GM23248 (cell line): ENCODE measurements at regions not wholly inside any gene's neighbourhood (a gene's known extent, or its start where the extent isn't known, plus 50 kb on each side); places are given as distances from the start of the nearest gene placed in this dataset.
A peak's percentile ranks its signal among the peaks of the same experiment; 100 is the strongest.
"Not testable (repeated sequence)": the region's sequence is repeated elsewhere in the genome, so short reads cannot be mapped to it uniquely, and the experiment has no call there.

ENCODE experiments used
- DNase-seq: peaks from one replicate; pipeline ENCODE4 v3.0.0-alpha.2; 2015
- H2AFZ ChIP-seq: fragments of 200-600 bp; sonication (generic); 2 replicates; pipeline ENCODE4 v1.6.1; 2016; ENCODE audit warnings: antibody characterized with exemption
- H3F3A ChIP-seq: fragments of 200-600 bp; sonication (generic); 2 replicates; pipeline ENCODE4 v1.6.1; 2016; ENCODE audit warnings: mild to moderate bottlenecking, antibody characterized with exemption, mixed run types; ENCODE audit not compliant: insufficient read depth
- H3K27ac ChIP-seq: fragments of 200-600 bp; sonication (generic); 2 replicates; pipeline ENCODE4 v1.5.1; 2016; ENCODE audit warnings: mild to moderate bottlenecking
- H3K27me3 ChIP-seq: fragments of 200-600 bp; sonication (generic); replicated peaks from 2 replicates; pipeline ENCODE4 v1.6.1; 2016; ENCODE audit warnings: mild to moderate bottlenecking; ENCODE audit not compliant: insufficient read depth
- H3K36me3 ChIP-seq: fragments of 200-600 bp; sonication (generic); 2 replicates; pipeline ENCODE4 v1.6.1; 2016; ENCODE audit warnings: low read depth, mild to moderate bottlenecking
- H3K4me1 ChIP-seq: fragments of 200-600 bp; sonication (generic); 2 replicates; pipeline ENCODE4 v1.6.1; 2016; ENCODE audit warnings: mild to moderate bottlenecking; ENCODE audit not compliant: insufficient read depth
- H3K4me2 ChIP-seq: fragments of 200-600 bp; sonication (generic); one replicate; pipeline ENCODE4 v1.6.1; 2016; ENCODE audit warnings: mild to moderate bottlenecking; ENCODE audit not compliant: unreplicated experiment
- H3K4me3 ChIP-seq: fragments of 200-600 bp; sonication (generic); 2 replicates; pipeline ENCODE4 v1.5.1; 2016; ENCODE audit warnings: mild to moderate bottlenecking
- H3K79me2 ChIP-seq: fragments of 200-600 bp; sonication (generic); 2 replicates; pipeline ENCODE4 v1.6.1; 2016; ENCODE audit warnings: mild to moderate bottlenecking; ENCODE audit not compliant: insufficient read depth
- H3K9ac ChIP-seq: fragments of 200-600 bp; sonication (generic); 2 replicates; pipeline ENCODE4 v1.6.1; 2016; ENCODE audit warnings: mild to moderate bottlenecking
- H3K9me2 ChIP-seq: fragments of 200-600 bp; sonication (generic); 2 replicates; pipeline ENCODE4 v1.6.1; 2016; ENCODE audit warnings: mixed run types, mild to moderate bottlenecking, moderate library complexity; ENCODE audit not compliant: insufficient read depth
- H3K9me3 ChIP-seq: fragments of 200-600 bp; sonication (generic); one replicate; pipeline ENCODE4 v1.6.1; 2017; ENCODE audit warnings: low read depth
- H4K20me1 ChIP-seq: fragments of 200-600 bp; sonication (generic); 2 replicates; pipeline ENCODE4 v1.6.0; 2016; ENCODE audit not compliant: insufficient read depth
- EZH2 ChIP-seq: fragments of 200-600 bp; sonication (generic); IDR thresholded peaks from 2 replicates; pipeline ENCODE4 v1.6.1; 2018; ENCODE audit warnings: antibody characterized with exemption, mild to moderate bottlenecking; ENCODE audit not compliant: insufficient read depth, poor library complexity, severe bottlenecking
- EZH2phosphoT487 ChIP-seq: fragments of 200-600 bp; sonication (generic); IDR thresholded peaks from 2 replicates; pipeline ENCODE4 v1.6.1; 2018; ENCODE audit warnings: antibody characterized with exemption, moderate library complexity, mild to moderate bottlenecking, low read depth; ENCODE audit not compliant: insufficient read depth
- WGBS, 2 experiments: methylation state at CpG; one replicate each; pipeline ENCODE4 v1.1.6; 2015 to 2017; ENCODE audit warnings: low lambda C conversion rate in 2 of 2, low coverage in 1 of 2; ENCODE audit errors: missing lambda C conversion rate in 2 of 2; 5-methylcytosine and 5-hydroxymethylcytosine counted together
- in situ Hi-C: fragments of 300-500 bp; cut with MboI; formaldehyde crosslinking; loops from 2 replicates; pipeline ENCODE4 v1.15.0; 2020

DNA sequence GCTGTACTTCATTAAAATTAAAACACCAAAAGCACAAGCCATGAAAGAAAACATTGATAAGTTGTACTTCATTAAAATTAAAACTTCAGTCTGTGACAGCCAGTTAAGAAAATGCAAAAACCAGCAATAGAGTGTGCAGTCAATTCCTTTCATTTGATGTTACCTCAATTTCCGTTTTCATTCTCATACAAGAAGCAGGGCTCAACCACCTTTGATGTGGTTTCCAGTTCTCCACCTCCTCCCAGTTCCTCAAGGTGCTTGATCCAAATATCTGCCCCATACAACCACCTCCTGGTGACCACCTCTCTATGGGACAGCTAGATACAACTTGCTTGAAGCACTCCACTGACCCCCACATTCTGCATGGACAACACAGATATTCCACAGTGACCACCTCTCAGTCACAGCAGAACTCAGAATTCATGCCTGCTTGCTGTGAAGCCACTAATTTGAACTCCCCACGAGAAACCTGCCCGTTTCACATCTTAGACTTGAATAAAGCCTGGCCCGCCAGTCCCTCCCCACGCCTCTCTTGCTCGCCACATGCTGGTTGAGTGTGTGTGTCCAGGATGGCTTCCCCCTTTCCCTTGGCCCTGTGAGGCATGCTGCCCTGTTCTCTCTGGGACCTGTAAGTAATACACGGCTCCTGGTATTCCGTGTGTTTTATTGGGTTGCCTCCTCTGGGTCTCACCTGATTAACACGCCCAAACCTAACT lies 66.1 kb downstream of the FAM50B start:
- WGBS, 2 experiments, result 96 to 97% methylated on average over 9 of the region's 9 CpGs
- Histone ChIP-seq H3K4me1 (peaks cover 52% of the 10 kb centered on the region), H3K9ac (no peak overlapping the region)

GRCh38 chr6:3916211-3916610 lies 67.0 kb downstream of the FAM50B start:
- Histone ChIP-seq H3K4me3 (no peak overlapping the region), H3K9me2 (no peaks in the 10 kb centered on the region), H3K27me3 (no peaks in the 10 kb centered on the region), H3K79me2 (no peaks in the 10 kb centered on the region), H2AFZ (no peak overlapping the region), H3K9me3 (no peaks in the 10 kb centered on the region), H3K9ac (no peak overlapping the region), H3K4me2 (no peak overlapping the region), H3K36me3 (no peaks in the 10 kb centered on the region), H3K27ac (no peak overlapping the region), H3F3A (peaks cover 34% of the 10 kb centered on the region), H4K20me1 (no peaks in the 10 kb centered on the region), H3K4me1 (peaks cover 43% of the 10 kb centered on the region)
- no peak for TF ChIP-seq EZH2
- TF ChIP-seq EZH2phosphoT487, result no peak
- no peak for DNase-seq
- WGBS, 2 experiments, result 70 to 81% methylated on average over 2 of the region's 2 CpGs
- in situ Hi-C loops, result no loop called here

More for the DNA sequence above, 66.1 kb downstream of the FAM50B start:
- H3F3A ChIP-seq, result peaks cover 44% of the 10 kb centered on the region
- H3K9me3 ChIP-seq, result no peaks in the 10 kb centered on the region
- no peaks in the 10 kb centered on the region for H3K9me2 ChIP-seq
- no peak overlapping the region for H3K4me2 ChIP-seq
- no peak overlapping the region for H2AFZ ChIP-seq
- TF ChIP-seq EZH2phosphoT487, result no peak
- TF ChIP-seq EZH2, result no peak
- H3K79me2 ChIP-seq, result no peaks in the 10 kb centered on the region
- DNase-seq, result no peak
- no peak overlapping the region for H3K4me3 ChIP-seq
- H4K20me1 ChIP-seq, result no peaks in the 10 kb centered on the region
- in situ Hi-C loops, result no loop called here
- H3K36me3 ChIP-seq, result no peaks in the 10 kb centered on the region
- no peaks in the 10 kb centered on the region for H3K27me3 ChIP-seq
- H3K27ac ChIP-seq, result no peak overlapping the region

DNA sequence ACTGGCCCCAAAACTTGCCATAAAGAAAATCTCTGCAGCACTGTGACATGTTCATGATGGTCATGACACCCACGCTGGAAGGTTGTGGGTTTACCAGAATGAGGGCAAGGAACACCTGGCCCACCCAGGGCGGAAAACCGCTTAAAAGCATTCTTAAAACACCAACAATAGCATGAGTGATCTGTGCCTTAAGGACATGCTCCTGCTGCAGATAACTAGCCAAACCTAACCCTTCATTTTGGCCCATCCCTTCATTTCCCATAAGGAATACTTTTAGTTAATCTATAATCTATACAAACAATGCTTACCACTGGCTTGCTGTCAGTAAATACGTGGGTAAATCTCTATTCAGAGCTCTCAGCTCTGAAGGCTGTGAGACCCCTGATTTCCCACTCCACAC lies 67.6 kb downstream of the FAM50B start:
- WGBS, 2 experiments, result 87 to 92% methylated on average over 4 of the region's 4 CpGs
- H4K20me1 ChIP-seq, in situ Hi-C loops, H3K4me2 ChIP-seq, DNase-seq, H3K4me3 ChIP-seq, H3K27ac ChIP-seq, H3K79me2 ChIP-seq, H3K36me3 ChIP-seq, H3K27me3 ChIP-seq, H3K9me3 ChIP-seq, H2AFZ ChIP-seq, H3K9me2 ChIP-seq, H3K9ac ChIP-seq: not testable (repeated sequence)
- peaks cover 37% of the 10 kb centered on the region for H3K4me1 ChIP-seq
- peaks cover 29% of the 10 kb centered on the region for H3F3A ChIP-seq

GRCh38 chr6:3918469-3918868 lies 69.3 kb downstream of the FAM50B start:
- Histone ChIP-seq H4K20me1 (no peaks in the 10 kb centered on the region), H3K36me3 (no peaks in the 10 kb centered on the region), H3K4me2 (no peak overlapping the region), H3K79me2 (no peaks in the 10 kb centered on the region), H3K27me3 (no peaks in the 10 kb centered on the region), H3K4me1 (peaks cover 22% of the 10 kb centered on the region), H2AFZ (no peak overlapping the region), H3K9me2 (no peaks in the 10 kb centered on the region), H3K9ac (no peak overlapping the region), H3K27ac (peak overlapping the region; percentile 5; the same call in 1 of the 2 replicates), H3F3A (peaks cover 14% of the 10 kb centered on the region), H3K9me3 (no peaks in the 10 kb centered on the region), H3K4me3 (no peak overlapping the region)
- 97% methylated on average over 5 of the region's 5 CpGs for WGBS, 2 experiments
- DNase-seq, result no peak
- in situ Hi-C loops, result no loop called here
- TF ChIP-seq EZH2 (no peak), EZH2phosphoT487 (no peak)
